ENCODE measurements at regions not wholly inside any gene's neighbourhood (a gene's known extent, or its start where the extent isn't known, plus 50 kb on each side); places are given as distances from the start of the nearest gene placed in this dataset.

DNA sequence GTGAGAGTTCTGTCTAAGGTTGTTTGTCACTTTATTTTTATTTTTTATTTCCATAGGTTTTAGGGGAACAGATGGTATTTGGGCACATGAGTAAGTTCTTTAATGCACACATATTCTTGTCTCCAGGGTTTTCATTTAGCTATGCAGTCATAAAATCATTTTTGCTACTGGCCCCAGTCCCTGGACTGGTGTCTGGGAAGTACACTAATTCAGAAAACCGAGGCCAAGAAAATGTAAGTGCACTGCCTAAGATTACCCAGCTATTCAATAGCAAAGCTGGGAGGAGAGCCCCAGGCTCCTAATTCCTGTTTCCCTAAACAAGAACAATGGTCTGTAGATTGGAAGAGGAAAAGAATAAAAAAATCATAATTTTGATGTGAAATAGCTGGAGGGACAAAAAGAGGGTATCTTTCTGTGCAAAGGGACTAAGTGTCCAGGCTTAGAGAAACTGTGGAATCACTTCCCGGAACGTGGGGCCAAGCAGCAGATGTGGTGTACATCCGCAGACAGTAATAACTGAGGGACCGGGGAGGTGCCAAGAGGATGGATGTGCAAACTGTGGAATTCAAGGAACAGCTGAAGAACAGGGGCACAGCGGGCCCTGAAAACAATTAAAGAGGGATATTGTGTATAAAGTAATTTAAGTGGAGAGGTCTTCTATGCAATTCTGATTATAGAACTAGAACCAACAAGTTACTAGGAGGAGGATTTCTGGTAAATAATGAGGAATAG, 236.3 kb downstream of the ACKR3 start:
- TF ChIP-seq GATA1 (IDR thresholded peaks at IDR 0.05; ENCODE audit: low read depth, low read length) (no peak), POLR2A (IDR thresholded peaks at IDR 0.05; ENCODE audit: low read length) (no peak)

DNA sequence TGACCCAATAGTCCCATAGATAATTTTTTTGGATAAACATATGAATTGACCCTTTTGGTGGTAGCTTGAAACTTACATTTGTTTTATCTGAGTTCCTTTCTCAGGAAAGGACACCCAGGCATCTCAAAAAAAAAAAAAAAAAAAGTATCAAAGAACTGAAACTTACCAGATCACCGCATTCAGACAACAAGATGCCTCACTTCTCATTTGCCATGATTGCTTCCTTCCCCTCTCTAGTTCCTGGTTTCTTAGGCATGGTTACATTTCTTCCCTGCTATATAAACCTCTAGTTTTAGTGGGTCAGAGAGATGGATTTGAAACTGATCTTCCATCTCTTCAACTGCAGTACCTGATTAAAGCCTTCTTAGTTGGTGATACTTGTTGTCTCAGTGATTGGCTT, 240.1 kb downstream of the ACKR3 start:
- DNase-seq: no peak
- no peak for TF ChIP-seq POLR2A (IDR thresholded peaks at IDR 0.05; ENCODE audit: low read length)

More for the DNA sequence above, 236.3 kb downstream of the ACKR3 start:
- no peak for DNase-seq

- DNase-seq: no peak
- TF ChIP-seq GATA1 (IDR thresholded peaks at IDR 0.05; ENCODE audit: low read depth, low read length) (no peak), POLR2A (IDR thresholded peaks at IDR 0.05; ENCODE audit: low read length) (no peak)
These were observed 241.5 kb downstream of the ACKR3 start for GRCh38 chr2:236811062-236811656.

DNA sequence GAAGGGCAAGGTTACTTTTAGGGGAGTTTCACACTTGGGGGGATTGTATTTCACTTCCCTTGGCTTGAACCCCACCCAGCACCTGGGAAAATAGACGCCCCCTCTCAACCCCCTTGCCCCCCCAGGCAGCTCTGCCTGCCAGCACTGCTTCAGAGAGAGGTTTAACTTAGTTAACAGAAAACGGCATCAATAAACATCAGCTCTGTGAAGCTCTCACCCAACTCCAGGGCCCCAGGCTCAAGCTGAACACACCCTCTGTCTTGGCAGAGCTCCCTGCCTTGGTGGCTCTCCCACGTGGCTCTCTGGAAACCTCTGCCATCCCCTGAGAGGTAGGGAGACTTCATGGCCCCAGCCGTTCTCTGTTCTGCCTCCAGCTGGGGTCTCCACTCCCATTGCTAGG, 244.1 kb downstream of the ACKR3 start:
- TF ChIP-seq POLR2A (IDR thresholded peaks at IDR 0.05; ENCODE audit: low read length) (no peak), GATA1 (IDR thresholded peaks at IDR 0.05; ENCODE audit: low read depth, low read length) (no peak)
- no peak for DNase-seq

DNA sequence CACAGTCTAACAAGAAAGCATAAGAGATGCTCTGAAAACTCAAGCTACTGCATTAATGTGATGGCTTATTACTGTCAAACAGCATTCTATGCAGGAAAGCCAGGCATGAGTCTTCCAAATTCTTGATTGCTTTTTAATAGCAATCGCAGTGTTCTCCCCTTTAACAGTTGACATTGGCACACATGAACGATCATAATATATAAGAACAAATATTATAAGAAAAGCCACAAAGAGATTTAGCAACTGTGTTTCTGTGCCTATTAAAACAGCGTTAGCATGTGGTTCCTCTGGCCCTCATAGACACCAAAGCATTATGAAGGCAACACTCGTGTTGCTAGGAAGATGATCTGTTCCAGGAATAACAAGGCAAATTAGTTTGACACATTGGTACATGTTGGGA, 245.0 kb downstream of the ACKR3 start:
- TF ChIP-seq POLR2A (IDR thresholded peaks at IDR 0.05; ENCODE audit: low read length): no peak
- no peak for TF ChIP-seq GATA1 (IDR thresholded peaks at IDR 0.05; ENCODE audit: low read depth, low read length)
- DNase-seq: no peak

GRCh38 chr2:236815746-236816145, 246.1 kb downstream of the ACKR3 start:
- no peak for TF ChIP-seq POLR2A (IDR thresholded peaks at IDR 0.05; ENCODE audit: low read length)

GRCh38 chr2:236816197-236817170, 246.9 kb downstream of the ACKR3 start:
- no peak for DNase-seq
- no peak for TF ChIP-seq POLR2A (IDR thresholded peaks at IDR 0.05; ENCODE audit: low read length)
- no peak for TF ChIP-seq GATA1 (IDR thresholded peaks at IDR 0.05; ENCODE audit: low read depth, low read length)

More at GRCh38 chr2:236815746-236816145, 246.1 kb downstream of the ACKR3 start:
- no peak for DNase-seq

DNA sequence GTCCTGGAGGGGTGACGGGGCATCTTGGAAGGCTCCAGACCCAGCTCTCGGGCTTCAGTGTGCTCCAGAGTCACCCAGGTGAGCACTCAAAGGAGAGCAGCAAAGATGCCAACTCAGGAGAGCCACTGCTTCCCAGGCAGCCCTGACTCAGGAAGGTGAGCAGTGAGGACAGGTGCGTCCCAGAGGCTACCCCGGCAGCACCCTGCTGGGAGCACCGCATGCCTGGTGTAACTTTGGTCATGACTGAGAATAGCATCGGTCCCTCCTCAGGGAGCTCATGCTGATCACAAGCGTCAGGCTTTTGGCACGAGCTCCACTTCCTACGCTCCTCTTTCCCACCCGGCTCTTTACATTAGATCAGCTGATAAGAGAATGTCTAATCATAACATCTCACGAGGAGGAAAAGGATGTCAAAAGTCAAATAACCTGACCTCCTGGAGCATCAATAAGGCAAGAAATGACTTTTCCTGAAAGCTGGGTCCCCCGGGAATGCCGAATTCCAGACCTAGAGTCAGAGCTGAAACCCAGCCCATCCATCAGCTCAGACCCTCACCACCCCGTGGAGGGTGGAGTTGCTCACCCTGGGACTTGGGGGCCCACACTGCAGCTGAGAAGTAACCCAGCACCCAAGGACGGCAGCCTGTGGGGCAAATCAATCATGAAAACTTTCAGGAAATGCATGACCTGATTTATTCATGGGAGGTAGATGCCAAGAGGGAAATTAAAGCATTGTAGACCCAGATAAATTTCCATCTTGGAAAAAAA, 248.8 kb downstream of the ACKR3 start:
- TF ChIP-seq POLR2A (IDR thresholded peaks at IDR 0.05; ENCODE audit: low read length) (no peak), GATA1 (IDR thresholded peaks at IDR 0.05; ENCODE audit: low read depth, low read length) (no peak)
- DNase-seq: no peak

- TF ChIP-seq POLR2A (IDR thresholded peaks at IDR 0.05; ENCODE audit: low read length) (no peak), GATA1 (IDR thresholded peaks at IDR 0.05; ENCODE audit: low read depth, low read length) (no peak)
These were observed 249.8 kb downstream of the ACKR3 start for GRCh38 chr2:236819275-236820002.

GRCh38 chr2:236820763-236821344, 251.2 kb downstream of the ACKR3 start:
- no peak for TF ChIP-seq POLR2A (IDR thresholded peaks at IDR 0.05; ENCODE audit: low read length)
- no peak for TF ChIP-seq GATA1 (IDR thresholded peaks at IDR 0.05; ENCODE audit: low read depth, low read length)

More at GRCh38 chr2:236819275-236820002, 249.8 kb downstream of the ACKR3 start:
- no peak for DNase-seq

GRCh38 chr2:236823041-236823629, 253.5 kb downstream of the ACKR3 start:
- no peak for TF ChIP-seq GATA1 (IDR thresholded peaks at IDR 0.05; ENCODE audit: low read depth, low read length)
- TF ChIP-seq POLR2A (IDR thresholded peaks at IDR 0.05; ENCODE audit: low read length): no peak
- DNase-seq: no peak

More at GRCh38 chr2:236820763-236821344, 251.2 kb downstream of the ACKR3 start:
- DNase-seq: no peak

DNA sequence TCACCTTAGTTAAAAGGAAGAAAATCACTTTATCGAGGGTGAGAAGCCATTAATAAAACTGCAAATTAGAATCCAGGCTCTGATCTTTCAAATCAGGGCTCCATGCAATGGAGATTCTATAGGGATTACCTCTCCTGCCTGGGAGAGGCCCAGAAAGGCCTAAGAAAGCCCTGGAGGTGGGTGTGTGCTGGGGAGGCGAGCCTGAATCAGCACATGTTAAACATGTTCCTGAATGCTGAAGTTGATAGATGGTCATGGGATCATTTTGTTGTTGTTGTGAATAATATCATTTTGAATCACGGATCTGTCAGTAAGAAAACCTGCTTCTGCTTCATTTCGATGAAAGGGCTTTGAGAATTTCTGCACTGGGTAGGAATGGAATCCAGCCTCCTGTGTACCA, 254.3 kb downstream of the ACKR3 start:
- TF ChIP-seq GATA1 (IDR thresholded peaks at IDR 0.05; ENCODE audit: low read depth, low read length) (no peak), POLR2A (IDR thresholded peaks at IDR 0.05; ENCODE audit: low read length) (no peak)

More for the DNA sequence above, 254.3 kb downstream of the ACKR3 start:
- no peak for DNase-seq

Measured in erythroblast (primary cell).